ENCODE measurements at regions not wholly inside any gene's neighbourhood (a gene's known extent, or its start where the extent isn't known, plus 50 kb on each side); places are given as distances from the start of the nearest gene placed in this dataset.
A peak's percentile ranks its signal among the peaks of the same experiment; 100 is the strongest.

DNA sequence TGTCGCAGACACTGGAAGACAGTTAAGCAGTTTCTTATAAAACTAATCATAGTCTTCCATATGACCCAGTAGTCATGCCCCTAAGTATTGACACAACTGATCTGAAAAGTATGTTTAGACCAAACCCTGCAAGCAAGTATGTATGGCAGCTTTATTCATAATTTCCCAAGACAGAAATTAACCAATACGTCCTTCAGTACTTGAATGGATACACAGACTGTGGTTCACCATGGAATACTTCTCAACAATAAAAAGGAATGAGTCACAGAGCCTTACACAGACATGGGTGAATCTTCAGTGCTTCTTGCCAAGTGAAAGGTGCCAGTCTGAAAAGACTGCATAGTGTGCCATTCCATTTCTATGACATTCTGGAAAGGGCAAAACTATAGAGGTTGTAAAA, 50.2 kb upstream of the AKR1E2 start:
- DNase-seq = no peak

DNA sequence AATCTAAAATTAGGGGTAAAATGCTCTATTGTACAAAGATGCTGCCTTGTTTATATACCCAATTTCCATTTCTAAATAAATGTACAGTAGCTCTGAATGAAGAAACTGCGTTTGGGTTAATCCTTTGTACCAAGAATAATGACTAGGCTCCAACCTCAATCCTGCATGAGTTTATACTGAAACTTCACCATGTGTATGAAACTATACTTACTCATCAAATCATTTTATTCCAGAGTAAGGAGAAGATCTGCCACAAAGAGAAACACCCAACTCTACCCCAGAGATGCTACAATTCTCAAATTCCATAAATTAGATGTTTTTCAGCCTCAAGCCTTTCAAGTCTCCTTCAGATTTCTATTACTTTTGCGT, 53.8 kb upstream of the AKR1E2 start:
- DNase-seq = no peak

DNA sequence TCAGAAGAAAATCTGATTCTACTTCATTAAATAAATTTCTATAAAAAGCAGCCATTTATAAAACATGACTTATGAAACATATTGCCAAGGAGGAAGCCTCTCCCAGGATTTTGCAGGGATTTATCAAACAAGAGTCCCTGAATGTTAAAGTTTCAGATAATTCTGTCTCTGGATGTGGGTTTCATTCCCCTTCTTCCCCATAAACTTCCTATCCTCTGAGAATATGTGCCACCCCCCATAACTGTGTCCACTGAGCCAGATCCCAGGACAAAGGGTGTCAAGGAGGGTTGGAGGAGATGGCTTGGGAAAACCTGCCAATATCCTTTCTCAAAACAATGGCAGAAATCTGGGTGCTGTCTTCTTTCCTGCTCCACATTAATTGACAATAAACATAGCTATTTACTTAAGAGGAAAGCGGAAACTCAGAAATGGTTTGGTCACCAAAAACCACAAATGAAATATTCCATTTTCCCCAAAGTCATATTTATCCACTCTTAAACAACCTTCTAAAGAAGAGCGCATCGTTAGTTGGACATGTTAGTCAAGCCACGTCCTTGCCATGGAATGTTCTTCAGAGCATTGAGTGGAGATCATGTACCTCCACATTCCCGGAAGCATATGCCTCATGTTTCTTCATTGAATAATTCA, 54.3 kb upstream of the AKR1E2 start:
- no peak for DNase-seq

DNA sequence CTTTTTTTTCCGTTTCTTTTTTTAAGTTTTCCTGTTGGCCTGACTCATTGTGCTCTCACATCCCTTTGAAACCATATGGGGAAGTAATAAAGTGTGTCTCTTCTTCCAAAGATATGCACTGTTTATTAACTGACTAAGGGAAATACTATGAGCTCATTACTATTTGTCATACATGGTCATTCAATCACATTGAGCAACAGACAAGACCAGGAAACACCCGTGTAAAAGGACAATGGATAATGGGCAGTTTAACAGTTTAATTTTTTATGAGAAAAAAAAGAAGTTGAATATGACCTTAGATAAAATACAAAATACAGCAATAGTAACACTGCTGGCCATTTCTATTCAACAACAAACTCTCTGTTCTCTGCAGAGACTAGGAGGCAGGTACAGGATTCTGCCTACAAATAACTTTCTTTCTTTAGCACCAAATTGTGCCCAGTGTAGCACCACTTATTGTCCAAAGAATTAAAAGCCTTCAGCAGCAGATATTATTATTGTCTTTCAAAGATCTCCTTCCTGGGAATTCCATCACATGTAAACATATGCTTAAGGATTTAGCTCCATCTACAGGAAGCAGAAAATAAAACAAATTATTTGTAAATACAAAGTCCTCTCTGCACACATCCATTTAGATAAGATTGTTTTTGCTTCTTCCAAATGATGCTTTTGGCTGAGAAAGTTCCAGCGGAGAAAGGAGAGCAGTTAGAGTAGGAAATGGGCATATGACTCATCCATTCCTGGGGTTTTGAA, 55.0 kb upstream of the AKR1E2 start:
- DNase-seq = peak in 1 of 2 experiments; percentile 2

DNA sequence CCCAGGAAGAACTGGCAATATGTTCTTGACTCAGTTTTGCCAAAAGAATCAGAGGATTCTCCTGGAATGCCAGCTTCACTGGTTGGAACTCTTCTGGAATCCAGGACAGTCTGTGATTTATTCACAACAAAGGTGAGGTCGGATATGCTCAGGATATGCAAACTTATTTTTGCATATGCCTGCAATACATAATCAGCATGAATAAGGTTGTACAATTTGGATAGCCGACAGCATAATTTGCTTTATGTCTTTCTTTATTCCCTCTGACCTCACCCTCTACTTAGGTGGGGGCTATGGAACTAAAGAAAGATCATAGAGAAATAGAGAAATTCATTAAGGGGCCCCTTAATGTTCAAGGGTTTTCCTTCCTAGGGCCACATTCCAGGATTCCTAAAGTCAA, 57.6 kb upstream of the AKR1E2 start:
- DNase-seq = no peak

DNA sequence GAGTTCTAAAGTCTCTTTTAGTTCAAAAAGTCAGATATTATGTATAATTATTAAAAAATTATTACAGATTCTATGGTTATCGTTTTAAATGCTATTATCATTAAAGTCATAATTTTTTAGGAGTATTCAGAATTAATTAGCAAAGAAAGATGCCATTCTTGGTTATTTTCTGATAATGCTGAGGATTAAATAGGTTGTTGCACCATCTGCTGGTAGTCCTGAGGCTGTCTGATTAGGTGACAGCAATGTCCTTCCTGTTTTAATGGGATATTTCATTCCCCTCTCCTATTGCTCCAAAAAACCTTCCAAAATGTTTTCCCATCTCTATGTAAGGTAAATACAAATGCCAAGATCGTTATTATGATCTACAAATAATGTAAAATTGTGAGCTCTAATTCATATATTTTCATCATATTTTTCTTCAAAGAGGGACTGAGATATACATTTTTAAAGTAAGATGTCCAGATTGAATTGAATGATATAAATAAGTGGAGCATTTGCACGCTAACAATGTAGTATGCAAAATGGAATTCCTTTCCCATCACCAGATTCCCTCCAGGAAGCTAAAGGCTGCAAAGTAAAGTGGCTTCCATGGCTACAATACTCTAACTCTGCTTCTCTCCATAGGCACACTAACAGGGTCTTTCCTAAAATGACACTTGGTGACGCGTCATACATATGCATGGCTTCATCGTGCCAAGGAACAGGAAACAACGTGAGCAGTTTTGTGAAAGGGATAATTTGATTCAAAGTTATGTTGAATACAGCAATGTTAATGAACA, 58.8 kb upstream of the AKR1E2 start:
- peak in 1 of 2 experiments; percentile 1 for DNase-seq

DNA sequence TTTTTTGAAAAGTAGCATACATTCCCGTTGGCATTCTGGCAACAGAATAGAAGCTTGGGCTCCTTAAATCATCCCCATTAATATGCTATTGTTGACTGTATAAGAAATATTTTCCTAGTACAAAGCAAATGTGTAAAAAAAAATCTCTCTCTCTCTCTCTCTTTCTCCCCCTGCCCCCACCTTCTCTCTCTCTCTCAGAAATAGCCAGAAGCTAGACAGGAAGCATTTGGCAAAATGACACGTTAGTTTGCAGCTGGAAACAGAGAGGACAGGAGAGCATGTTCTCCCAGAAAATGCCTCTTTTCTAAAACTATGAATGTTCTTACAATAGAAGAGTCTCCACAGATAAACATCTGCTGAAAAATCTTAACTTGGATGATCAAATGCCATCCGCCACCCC, 59.6 kb upstream of the AKR1E2 start:
- DNase-seq = no peak

DNA sequence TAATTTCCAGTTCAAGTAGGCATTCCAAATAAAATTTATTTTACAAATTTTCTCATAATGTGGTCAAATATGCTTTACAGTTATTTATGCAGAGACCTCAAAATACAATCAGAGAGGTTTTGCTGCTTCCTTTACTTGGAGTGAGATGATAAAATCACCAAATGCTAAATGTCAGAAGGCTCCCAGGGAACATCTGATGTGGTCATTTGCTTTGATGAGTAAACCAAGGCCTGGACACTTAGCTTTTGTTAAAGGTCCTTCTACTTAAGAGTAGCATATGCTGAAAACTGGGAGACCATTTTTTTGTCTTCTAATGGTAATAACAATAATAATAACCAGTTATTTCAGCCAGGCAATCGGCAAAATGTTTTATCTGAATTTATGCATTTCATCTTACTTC, 60.6 kb upstream of the AKR1E2 start:
- no peak for DNase-seq

DNA sequence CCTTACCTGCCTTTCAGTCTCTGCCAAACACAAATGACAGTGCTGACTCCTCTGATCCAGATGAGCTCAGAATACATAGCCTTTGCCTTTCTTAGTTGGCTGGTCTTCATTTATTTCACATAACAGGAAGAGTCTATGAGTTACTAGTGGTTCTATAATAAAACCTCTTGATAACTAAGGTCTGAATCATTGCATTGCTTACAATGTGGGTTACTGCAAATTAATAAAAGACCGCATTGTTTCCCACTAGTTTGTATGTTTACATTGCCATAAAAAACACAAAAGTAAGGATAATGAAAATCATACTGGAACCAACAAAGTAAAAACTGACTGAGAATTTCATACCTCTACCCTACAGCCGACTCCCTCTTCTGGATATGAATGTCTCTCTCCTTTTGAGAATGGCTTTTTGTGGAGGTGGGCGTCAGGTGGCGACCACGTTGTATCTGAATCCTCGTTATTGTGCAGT, 62.0 kb upstream of the AKR1E2 start:
- DNase-seq = no peak

DNA sequence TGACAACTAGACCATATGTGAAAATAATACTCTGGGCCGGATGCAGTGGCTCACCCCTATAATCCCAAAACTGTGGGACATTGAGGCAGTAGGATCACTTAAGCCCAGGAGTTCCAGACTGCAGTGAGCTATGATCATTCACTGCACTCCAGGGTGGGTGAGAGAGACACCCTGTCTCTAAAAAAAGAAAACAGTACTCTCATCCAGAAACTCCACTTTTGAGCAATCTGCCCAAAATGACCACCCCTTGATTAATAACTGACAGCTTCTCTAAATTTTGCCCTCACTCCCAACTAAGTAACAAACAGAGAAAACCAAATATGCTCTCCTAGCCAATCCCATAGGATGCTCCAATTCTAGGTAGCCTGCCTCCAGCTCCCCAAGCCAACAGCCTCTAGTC, 62.5 kb upstream of the AKR1E2 start:
- DNase-seq = no peak

DNA sequence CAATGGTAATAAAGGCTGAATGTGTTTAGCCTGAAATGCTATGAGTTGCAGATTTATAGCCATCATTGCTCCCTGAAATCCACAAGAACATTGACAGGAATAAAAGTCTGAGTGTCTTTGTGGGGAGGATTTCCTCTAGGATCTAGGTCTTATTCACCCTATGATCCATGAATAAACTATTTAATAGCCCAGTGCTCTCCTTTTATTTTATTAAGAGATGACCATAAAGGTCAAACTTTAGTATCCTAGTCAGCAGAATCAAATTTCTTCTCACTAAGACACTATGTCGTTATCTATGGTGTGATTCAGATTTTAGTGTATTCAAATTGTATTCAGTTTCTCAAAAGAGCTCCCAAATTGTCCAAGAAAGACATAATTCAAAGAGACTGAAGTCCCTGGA, 67.8 kb upstream of the AKR1E2 start:
- DNase-seq = no peak

DNA sequence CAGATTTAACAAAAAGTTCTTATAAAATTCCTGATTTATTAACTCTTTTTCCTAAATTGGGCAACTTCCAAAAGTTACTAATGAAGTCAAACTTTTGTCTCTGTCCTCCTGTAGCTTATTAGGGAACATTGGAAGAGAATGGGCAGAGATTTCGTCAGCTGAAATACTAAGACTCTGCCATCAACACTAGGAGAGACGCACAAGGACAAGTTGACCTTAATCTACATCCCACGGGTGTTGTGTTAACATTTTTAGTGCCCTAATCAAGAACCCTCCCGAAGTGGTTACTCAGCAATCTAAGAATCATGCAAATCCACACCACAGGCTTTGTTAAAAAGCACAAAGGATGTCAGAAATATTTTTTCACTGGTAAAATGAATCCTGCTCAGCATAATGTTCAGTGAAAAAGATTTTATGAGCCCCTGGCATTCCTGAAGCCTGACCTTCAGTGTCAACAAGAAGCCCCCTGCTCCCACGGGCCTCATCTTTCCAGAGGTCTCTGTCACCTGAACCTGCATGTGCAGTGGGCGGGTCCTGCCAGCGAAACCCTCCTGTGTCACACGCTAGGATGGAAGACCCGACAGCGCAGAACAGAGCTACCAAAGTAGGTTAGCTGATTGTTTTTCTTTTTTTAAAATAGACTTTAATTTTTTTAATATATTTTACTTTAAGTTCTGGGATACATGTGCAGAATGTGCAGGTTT, 70.6 kb upstream of the AKR1E2 start:
- no peak for DNase-seq

DNA sequence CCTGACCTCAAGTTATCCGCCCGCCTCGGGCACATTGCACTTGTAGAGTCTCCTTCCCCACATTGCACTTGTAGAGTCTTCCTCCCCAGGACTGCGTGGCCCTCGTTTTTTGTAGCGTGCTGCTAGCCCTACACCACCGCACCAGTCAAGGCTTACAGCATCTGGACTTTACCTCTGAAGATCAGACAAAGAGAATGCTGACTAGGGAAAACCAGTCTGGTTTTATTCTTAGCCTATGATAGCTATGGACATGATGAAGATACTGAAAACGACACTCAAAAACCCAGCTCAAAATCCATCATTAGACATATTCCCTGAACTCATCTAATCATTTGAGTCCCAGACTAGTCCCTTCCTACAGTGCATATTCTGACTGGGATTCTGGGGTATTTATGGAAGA, 71.9 kb upstream of the AKR1E2 start:
- DNase-seq = no peak

DNA sequence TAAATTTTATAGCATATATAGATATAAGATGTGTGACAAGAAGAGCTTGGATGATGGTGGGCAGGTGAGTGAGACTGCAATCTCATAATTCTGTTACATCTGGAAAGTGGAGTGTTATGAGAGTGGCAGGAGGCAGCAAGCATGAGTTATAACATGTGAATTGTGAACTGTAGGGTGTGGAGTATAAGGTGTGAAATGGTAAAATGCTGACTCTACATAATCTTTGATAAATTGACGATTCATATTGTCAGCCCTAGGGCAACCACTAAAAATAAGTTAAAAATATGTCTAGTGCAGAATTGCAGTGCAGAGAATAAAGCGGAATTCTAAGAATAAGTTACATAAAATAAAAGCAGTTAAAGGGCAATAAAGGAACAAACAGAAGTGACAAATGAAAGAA, 74.8 kb upstream of the AKR1E2 start:
- DNase-seq = no peak

DNA sequence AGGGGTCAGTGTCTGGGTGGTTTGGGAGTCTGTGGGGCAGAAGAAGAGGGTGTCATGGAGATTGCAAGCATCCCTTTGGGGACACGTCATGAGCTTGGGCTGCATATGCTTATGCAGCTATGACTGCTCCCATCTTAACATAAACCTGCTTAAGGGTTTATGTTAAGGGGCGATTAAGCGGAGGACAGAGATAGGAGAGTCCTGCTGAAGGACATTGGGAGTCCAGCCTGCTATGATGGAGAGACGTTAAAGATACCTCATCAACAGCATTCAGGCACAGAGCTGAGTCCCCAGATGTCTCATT, 76.8 kb upstream of the AKR1E2 start:
- no peak for DNase-seq

DNA sequence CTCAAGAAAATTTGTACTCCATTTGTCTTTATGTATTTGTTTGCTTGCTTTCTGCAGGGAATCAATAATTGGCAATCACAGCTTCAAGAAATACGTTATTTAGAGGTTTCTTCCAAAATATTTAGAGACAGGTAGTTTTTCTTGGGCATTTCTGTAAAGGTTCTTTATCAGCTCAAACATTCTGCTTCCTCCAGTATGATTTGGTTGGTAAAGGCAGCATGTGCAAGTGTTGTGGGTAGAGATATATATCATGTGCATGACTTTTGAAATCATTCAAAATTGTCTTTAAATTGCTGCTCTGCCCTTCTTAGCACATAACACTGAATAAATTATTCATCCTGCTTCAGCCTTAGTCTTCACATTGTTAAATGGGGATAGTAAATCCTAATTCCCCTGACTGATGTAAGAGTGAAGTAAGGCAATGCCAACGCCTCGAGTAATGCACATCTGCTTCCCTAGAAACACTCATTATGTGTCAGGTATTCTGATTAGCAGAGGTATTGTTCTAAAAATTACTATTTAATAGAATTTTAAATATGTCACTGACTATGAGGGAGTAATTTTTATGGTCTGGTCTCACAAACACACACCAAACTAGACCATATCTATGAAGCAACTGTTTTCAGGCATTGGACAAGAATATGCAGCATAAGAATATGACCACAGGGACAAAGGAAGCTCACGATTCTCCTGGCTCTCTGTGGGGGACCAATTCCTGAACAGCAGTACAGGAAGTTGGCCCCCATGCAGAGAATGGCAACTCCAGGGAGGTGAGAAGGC, 77.3 kb upstream of the AKR1E2 start:
- DNase-seq = no peak

DNA sequence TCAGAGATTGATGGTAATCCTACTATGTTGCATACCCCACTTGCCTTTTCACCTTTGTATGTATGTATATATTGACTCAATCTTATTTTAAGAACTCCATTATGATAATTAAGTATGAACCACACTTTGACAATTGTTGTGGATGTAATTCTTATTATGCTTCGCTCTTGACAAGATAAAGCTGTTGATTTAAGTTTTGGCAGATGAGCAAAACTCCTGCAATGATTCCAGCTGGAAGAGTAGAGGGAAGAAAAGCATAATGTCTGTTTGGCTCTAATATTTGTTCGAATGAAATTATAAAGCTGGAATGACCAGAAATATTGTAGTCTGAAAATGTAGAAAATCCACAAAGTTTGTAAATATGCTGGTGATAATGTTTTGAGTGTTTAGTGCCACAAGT, 83.8 kb upstream of the AKR1E2 start:
- no peak for DNase-seq

DNA sequence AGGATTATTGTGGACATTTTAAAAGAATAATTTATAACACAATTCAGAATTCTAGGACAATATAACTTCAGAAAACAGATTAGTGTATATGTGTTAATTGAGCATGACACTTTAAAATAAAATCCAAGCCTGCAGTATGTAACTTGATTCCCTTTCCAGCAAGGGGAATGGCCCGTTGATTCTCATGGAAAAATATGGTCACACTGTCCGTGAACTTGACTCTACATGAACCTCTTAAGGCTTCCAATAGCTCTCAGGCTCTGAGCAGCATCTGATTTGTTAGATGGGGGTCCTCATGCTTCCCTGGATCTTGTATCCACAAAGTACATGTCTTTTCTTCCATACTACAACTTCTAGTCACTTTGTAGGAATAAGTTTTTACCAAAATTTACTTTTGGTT, 85.5 kb upstream of the AKR1E2 start:
- DNase-seq = no peak

DNA sequence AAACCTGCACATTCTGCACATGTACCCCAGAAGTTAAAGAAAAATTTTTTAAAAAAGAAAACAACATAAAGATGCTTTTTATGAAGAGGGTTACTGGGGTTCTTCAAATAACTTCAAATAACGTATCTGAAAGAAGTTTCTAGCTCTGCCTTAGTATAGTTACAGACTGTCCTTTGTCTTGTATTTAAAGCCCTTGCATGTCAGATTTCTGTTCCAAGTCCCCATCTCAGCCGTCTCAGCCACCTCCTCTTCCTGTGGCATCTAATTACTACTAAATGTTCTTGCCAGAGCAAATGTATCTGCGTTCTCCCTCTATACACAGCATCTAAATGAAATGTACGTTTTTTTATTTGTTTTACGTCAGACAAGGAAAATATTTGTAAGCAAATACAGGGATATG, 89.4 kb upstream of the AKR1E2 start:
- DNase-seq = no peak

DNA sequence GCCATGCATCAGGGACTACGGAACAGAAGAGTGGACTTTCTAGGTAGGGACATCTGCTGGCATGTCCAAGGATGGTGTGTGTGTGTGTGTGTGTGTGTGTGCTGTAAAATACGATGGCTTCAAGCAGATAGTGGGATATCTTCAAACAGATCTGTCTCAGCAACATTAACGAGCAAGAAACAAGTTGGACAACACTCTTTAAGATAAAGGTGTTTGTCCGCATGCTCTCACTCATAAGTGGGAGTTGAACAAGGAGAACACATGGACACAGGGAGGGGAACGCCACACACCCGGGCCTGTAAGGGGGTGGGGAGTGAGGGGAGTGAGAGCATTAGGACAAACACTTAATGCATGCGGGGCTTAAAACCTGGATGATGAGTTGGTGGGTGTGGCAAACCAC, 89.8 kb upstream of the AKR1E2 start:
- DNase-seq = no peak

DNA sequence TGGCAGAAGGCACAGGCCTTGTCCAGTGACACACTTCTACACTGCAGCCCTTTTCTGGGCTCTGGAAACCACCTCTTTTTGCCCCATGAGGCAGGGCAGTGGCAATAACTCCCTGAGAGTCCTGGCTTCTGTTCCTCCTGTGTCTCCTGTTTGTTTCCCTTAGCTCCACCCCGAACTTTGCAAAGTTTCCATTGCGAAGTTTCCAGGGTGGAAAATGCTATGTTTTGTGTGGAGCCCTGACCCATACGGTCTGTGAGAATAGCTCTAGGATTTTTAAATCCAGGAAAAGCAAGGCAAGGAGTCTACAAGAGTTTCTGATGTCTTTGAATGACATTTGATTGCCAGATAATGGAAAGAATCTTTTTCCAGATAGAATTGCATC, 92.2 kb upstream of the AKR1E2 start:
- no peak for DNase-seq

DNA sequence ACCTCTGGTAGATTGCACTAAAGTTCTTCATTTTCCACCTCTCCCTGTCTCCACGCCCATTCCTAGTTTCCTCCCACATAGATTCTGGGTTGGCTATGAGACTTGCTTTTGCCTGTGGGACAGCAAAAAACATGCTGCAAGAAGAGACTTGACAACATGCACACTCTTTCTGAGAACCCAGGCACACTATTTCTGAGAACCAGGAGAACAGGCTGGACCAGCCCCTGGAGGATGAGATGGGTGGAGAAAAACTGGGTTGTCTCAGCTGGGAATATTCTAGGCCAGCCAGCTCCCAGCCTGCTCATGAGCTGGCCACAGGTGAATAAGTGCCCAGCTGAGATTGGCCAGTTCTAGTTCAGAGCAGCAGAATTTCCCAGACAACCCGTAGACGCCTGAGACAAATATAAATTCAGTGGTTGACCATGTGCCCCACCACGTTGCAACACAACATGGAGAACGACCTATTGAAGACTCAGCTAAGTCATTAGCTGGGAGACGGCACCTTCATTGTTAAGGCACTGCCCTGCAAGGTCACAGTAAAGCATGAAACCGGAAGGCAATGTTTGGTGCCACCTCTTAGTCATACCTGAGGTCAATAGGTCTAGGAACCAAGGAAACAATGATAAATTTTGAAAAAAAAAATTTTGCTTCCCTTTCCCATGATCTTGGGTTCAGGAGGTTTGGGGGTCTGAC, 92.7 kb upstream of the AKR1E2 start:
- no peak for DNase-seq

Measured in AML-193 (cell line).